Fibroblast of lung (primary cell): ENCODE measurements at regions not wholly inside any gene's neighbourhood (a gene's known extent, or its start where the extent isn't known, plus 50 kb on each side); places are given as distances from the start of the nearest gene placed in this dataset.

Experiments
- DNase-seq, 2 donors: peaks; one replicate each; pipeline versions ENCODE4 v3.0.0 to v3.0.0-alpha.2; 2010; ENCODE audit warnings: low read depth in 2 of 2
- H2AFZ ChIP-seq: 2 replicates; pipeline ENCODE4 v1.5.1; 2012; ENCODE audit warnings: low read length, control low read depth, inconsistent platforms
- H3K27ac ChIP-seq: 2 replicates; pipeline ENCODE4 v1.5.1; 2011; ENCODE audit warnings: low read length, control low read depth; ENCODE audit not compliant: insufficient read depth
- H3K27me3 ChIP-seq: 2 replicates; pipeline ENCODE4 v1.5.1; 2011; ENCODE audit warnings: mild to moderate bottlenecking, low read length; ENCODE audit not compliant: control insufficient read depth, insufficient read depth
- H3K36me3 ChIP-seq: 2 replicates; pipeline ENCODE4 v1.5.1; 2011; ENCODE audit warnings: low read length; ENCODE audit not compliant: control insufficient read depth, insufficient read depth
- H3K4me1 ChIP-seq: 2 replicates; pipeline ENCODE4 v1.5.1; 2011; ENCODE audit warnings: low read length; ENCODE audit not compliant: control insufficient read depth, insufficient read depth; ENCODE audit errors: extremely low read depth
- H3K4me2 ChIP-seq: 2 replicates; pipeline ENCODE4 v1.5.1; 2011; ENCODE audit warnings: low read length, control low read depth; ENCODE audit not compliant: insufficient read depth; ENCODE audit errors: extremely low read depth
- H3K4me3 ChIP-seq, 4 experiments: fragments of 200-600 bp in 1 of 4; sonication (generic) in 1 of 4; replicated peaks in 1 of 4; 2 replicates each; pipeline ENCODE4 v1.5.1; 2011 to 2016; ENCODE audit warnings: low read length in 4 of 4, low read depth in 3 of 4, mild to moderate bottlenecking in 3 of 4, control low read depth in 2 of 4, inconsistent platforms in 1 of 4, mixed read lengths in 1 of 4; ENCODE audit not compliant: insufficient read depth in 1 of 4; ENCODE audit errors: control extremely low read depth in 1 of 4
- H3K79me2 ChIP-seq: 2 replicates; pipeline ENCODE4 v1.5.1; 2012; ENCODE audit warnings: mild to moderate bottlenecking, low read length, inconsistent platforms; ENCODE audit not compliant: control insufficient read depth, insufficient read depth
- H3K9ac ChIP-seq: 2 replicates; pipeline ENCODE4 v1.5.1; 2011; ENCODE audit warnings: mild to moderate bottlenecking, low read length, control low read depth; ENCODE audit not compliant: insufficient read depth
- H3K9me3 ChIP-seq: 2 replicates; pipeline ENCODE4 v1.5.1; 2012; ENCODE audit warnings: low read depth, low read length; ENCODE audit not compliant: control insufficient read depth, insufficient read depth
- H4K20me1 ChIP-seq: 2 replicates; pipeline ENCODE4 v1.5.1; 2011; ENCODE audit warnings: low read length; ENCODE audit not compliant: control insufficient read depth, insufficient read depth; ENCODE audit errors: extremely low read depth
- CTCF ChIP-seq, 2 donors: IDR thresholded peaks in 1 of 2; conservative IDR thresholded peaks in 1 of 2; 1 replicate in 1 of 2; 2 replicates in 1 of 2; pipeline ENCODE4 v1.5.1; 2011 to 2012; ENCODE audit warnings: low read length in 2 of 2, control low read depth in 1 of 2, inconsistent platforms in 1 of 2, low read depth in 1 of 2, mild to moderate bottlenecking in 1 of 2
- EZH2 ChIP-seq: IDR thresholded peaks from 2 replicates; pipeline ENCODE4 v1.5.1; 2012; ENCODE audit warnings: low read length, control low read depth, mild to moderate bottlenecking; ENCODE audit errors: missing control alignments

DNA sequence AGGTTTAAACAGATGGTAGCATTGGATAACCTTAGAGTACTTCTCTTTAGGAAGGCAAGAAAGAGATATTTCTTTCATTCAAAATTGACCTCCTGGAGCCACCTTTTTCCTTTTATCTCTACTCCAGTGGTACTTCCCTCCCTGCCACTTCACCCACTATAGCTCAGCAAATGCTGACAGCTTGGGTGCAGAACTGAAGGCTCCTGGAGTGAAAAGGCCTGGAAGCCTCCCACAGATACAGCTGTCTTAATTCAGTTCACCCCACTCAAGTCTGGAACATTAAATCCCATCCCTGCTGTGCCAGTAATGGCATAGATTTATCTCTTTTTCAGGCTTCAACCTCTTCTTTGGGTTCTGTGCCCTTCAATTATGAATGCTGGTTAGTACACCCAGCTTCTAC is 140.3 kb downstream of the NEDD1 start:
- no peak overlapping the region for H3K4me2 ChIP-seq
- no peak overlapping the region for H3K27ac ChIP-seq
- DNase-seq: no peak
- H2AFZ ChIP-seq: no peak overlapping the region
- no peaks in the 10 kb centered on the region for H4K20me1 ChIP-seq
- no peaks in the 10 kb centered on the region for H3K9me3 ChIP-seq
- H3K36me3 ChIP-seq: no peaks in the 10 kb centered on the region
- no peak overlapping the region for H3K4me3 ChIP-seq
- no peaks in the 10 kb centered on the region for H3K27me3 ChIP-seq
- no peaks in the 10 kb centered on the region for H3K79me2 ChIP-seq
- no peak overlapping the region for H3K9ac ChIP-seq
- no peaks in the 10 kb centered on the region for H3K4me1 ChIP-seq
- TF ChIP-seq EZH2 (no peak), CTCF (conservative IDR thresholded peaks at IDR 0.05 in 1 of 2, IDR thresholded peaks at IDR 0.05 in 1 of 2; ENCODE audit: low read depth in 1 of 2, low read length in 2 of 2) (no peak)

DNA sequence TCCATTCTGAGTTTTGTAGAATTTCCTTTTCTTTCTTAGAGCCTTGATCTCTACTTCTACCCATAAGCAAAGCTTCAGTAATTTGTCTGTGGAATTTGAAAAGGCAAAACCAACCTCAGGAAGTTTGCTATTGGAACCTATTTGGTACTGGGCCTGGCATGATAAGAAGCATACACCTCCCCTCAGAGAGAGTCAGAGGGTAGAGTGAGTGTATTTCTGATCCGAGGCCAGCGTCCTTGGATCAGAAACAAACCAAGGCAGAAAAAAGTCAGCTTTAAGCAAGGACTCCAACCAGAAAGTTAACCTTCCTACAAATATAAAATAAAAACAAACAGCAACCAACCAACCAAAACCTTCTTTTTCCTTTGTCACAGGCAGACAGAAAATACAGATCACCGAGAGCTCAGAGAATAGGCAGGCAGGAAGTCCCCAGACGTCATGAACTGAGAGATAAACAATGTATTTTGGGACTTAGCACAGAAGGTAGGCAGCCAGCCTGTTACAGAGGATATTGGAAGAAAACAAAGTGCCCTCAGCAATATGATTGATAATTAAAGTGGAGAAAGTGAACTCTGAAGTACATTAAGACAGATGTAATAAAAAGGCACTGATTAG is 141.5 kb downstream of the NEDD1 start:
- TF ChIP-seq CTCF (conservative IDR thresholded peaks at IDR 0.05 in 1 of 2, IDR thresholded peaks at IDR 0.05 in 1 of 2; ENCODE audit: low read depth in 1 of 2, low read length in 2 of 2): no peak
- no peak for TF ChIP-seq EZH2
- Histone ChIP-seq H3K4me2 (no peak overlapping the region), H3K4me3 (no peak overlapping the region)

GRCh38 chr12:97050509-97050908 is 143.5 kb downstream of the NEDD1 start:
- no peaks in the 10 kb centered on the region for H3K36me3 ChIP-seq
- H3K9me3 ChIP-seq: no peaks in the 10 kb centered on the region
- H3K27me3 ChIP-seq: no peaks in the 10 kb centered on the region
- no peak overlapping the region for H2AFZ ChIP-seq
- H3K79me2 ChIP-seq: no peaks in the 10 kb centered on the region
- no peaks in the 10 kb centered on the region for H4K20me1 ChIP-seq
- H3K4me1 ChIP-seq: no peaks in the 10 kb centered on the region
- H3K4me2 ChIP-seq: no peak overlapping the region
- TF ChIP-seq EZH2 (no peak), CTCF (conservative IDR thresholded peaks at IDR 0.05 in 1 of 2, IDR thresholded peaks at IDR 0.05 in 1 of 2; ENCODE audit: low read depth in 1 of 2, low read length in 2 of 2) (no peak)
- no peak overlapping the region for H3K9ac ChIP-seq
- H3K27ac ChIP-seq: no peak overlapping the region
- no peak overlapping the region for H3K4me3 ChIP-seq
- DNase-seq: no peak

More for the DNA sequence above, 141.5 kb downstream of the NEDD1 start:
- H3K27ac ChIP-seq: no peak overlapping the region
- no peaks in the 10 kb centered on the region for H3K79me2 ChIP-seq
- H3K27me3 ChIP-seq: no peaks in the 10 kb centered on the region
- no peaks in the 10 kb centered on the region for H3K36me3 ChIP-seq
- no peaks in the 10 kb centered on the region for H4K20me1 ChIP-seq
- no peak overlapping the region for H3K9ac ChIP-seq
- H2AFZ ChIP-seq: no peak overlapping the region
- no peaks in the 10 kb centered on the region for H3K4me1 ChIP-seq
- H3K9me3 ChIP-seq: no peaks in the 10 kb centered on the region
- no peak for DNase-seq
